ENCODE measurements at regions not wholly inside any gene's neighbourhood (a gene's known extent, or its start where the extent isn't known, plus 50 kb on each side); places are given as distances from the start of the nearest gene placed in this dataset.
A peak's percentile ranks its signal among the peaks of the same experiment; 100 is the strongest.

DNA sequence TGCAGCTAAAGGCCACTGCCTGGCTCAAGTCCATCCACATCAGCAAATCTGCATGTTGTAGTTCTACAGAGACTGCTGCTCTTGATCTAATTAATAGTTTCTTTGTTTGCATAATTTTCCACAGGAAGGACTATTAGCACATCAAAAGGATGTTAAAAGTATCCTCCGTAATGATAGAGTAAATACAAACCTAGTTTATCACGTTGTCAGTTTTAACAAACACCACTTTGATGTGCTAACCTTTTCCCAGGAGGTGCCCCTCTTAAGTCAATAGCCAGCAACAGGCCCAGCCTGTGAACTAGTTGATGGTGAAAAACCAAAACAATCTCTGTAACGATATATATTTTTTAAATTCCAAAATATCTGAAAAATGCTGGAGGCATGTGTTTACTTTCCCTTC, 64.2 kb upstream of the SLC22A15 start:
- CTCF ChIA-PET (ENCODE audit: low intra/inter-chr PET ratio, low total read pairs), result no interaction called here
- H3K4me2 ChIP-seq (ENCODE audit: low read depth, low read length), result no peak overlapping the region

More for the DNA sequence above, 64.2 kb upstream of the SLC22A15 start:
- BruUV-seq (replicated peaks), result no TSS peak
- Histone ChIP-seq H2AFZ (ENCODE audit: low read length) (no peak overlapping the region), H3K4me1 (ENCODE audit: insufficient read depth, low read length) (no peaks in the 10 kb centered on the region), H3K4me3 (replicated peaks in 1 of 3; ENCODE audit: insufficient read depth in 1 of 3, low read depth in 2 of 3, low read length in 3 of 3) (no peak overlapping the region), H3K9me3 (ENCODE audit: low read length) (no peaks in the 10 kb centered on the region), H4K20me1 (ENCODE audit: insufficient read depth, low read length) (no peaks in the 10 kb centered on the region), H3K27me3 (ENCODE audit: control insufficient read depth in 1 of 2, insufficient read depth in 2 of 2, low read length in 2 of 2) (no peaks in the 10 kb centered on the region), H3K36me3 (replicated peaks in 1 of 2; ENCODE audit: control insufficient read depth in 1 of 2, insufficient read depth in 2 of 2, low read length in 2 of 2) (no peaks in the 10 kb centered on the region), H3K27ac (ENCODE audit: extremely low read length, insufficient read depth, low read length) (no peak overlapping the region), H3K9ac (ENCODE audit: insufficient read depth, low read depth, low read length) (no peak overlapping the region), H3K79me2 (ENCODE audit: insufficient read depth, low read length) (no peaks in the 10 kb centered on the region)
- ATAC-seq (no peak), FAIRE-seq (no peak), DNase-seq (ENCODE audit: low spot score) (peak; percentile 13)
- TF ChIP-seq ZNF430 (CRISPR knock-in tag; IDR thresholded peaks at IDR 0.05) (no peak), ATF1 (CRISPR knock-in tag; IDR thresholded peaks at IDR 0.05) (no peak), FOXP1 (IDR thresholded peaks at IDR 0.05) (no peak), FOXP1 (CRISPR knock-in tag; IDR thresholded peaks at IDR 0.05) (peak; percentile 63), ZNF496 (CRISPR knock-in tag; IDR thresholded peaks at IDR 0.05; ENCODE audit: insufficient replicate concordance) (no peak), FOXA3 (CRISPR knock-in tag; IDR thresholded peaks at IDR 0.05) (peak; percentile 38; the same call in 1 of the 2 replicates), NBN (conservative IDR thresholded peaks at IDR 0.05) (no peak), ZNF510 (CRISPR knock-in tag; IDR thresholded peaks at IDR 0.05; ENCODE audit: low read depth) (no peak), TCF7 (IDR thresholded peaks at IDR 0.05; ENCODE audit: low read depth) (peak; percentile 71; the same call in 1 of the 2 replicates), KDM2A (CRISPR knock-in tag; IDR thresholded peaks at IDR 0.05; ENCODE audit: borderline replicate concordance, low read depth) (no peak)
- TF ChIP-seq, protein P1, sequence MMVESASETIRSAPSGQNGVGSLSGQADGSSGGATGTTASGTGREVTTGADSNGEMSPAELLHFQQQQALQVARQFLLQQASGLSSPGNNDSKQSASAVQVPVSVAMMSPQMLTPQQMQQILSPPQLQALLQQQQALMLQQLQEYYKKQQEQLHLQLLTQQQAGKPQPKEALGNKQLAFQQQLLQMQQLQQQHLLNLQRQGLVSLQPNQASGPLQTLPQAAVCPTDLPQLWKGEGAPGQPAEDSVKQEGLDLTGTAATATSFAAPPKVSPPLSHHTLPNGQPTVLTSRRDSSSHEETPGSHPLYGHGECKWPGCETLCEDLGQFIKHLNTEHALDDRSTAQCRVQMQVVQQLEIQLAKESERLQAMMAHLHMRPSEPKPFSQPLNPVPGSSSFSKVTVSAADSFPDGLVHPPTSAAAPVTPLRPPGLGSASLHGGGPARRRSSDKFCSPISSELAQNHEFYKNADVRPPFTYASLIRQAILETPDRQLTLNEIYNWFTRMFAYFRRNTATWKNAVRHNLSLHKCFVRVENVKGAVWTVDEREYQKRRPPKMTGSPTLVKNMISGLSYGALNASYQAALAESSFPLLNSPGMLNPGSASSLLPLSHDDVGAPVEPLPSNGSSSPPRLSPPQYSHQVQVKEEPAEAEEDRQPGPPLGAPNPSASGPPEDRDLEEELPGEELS (CRISPR knock-in tag; IDR thresholded peaks at IDR 0.05), result peak; percentile 32; the same call in 1 of the 2 replicates
- TF ChIP-seq, protein P2, sequence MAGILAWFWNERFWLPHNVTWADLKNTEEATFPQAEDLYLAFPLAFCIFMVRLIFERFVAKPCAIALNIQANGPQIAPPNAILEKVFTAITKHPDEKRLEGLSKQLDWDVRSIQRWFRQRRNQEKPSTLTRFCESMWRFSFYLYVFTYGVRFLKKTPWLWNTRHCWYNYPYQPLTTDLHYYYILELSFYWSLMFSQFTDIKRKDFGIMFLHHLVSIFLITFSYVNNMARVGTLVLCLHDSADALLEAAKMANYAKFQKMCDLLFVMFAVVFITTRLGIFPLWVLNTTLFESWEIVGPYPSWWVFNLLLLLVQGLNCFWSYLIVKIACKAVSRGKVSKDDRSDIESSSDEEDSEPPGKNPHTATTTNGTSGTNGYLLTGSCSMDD (CRISPR knock-in tag; IDR thresholded peaks at IDR 0.05), result no peak
- 1% methylated on average over 3 of the region's 3 CpGs for WGBS (ENCODE audit: low lambda C conversion rate)
- POLR2A ChIA-PET, result no interaction called here
- in situ Hi-C loops (cut with HindIII; ENCODE audit: extremely low pct_ligation_motif_present, low pct_unique_long_range_greater_than_20kb), result no loop called here
- intact Hi-C loops (cut with micrococcal nuclease; ENCODE audit: unreplicated experiment), result no loop called here
